GM18502 (cell line): ENCODE measurements at regions not wholly inside any gene's neighbourhood (a gene's known extent, or its start where the extent isn't known, plus 50 kb on each side); places are given as distances from the start of the nearest gene placed in this dataset.
A peak's percentile ranks its signal among the peaks of the same experiment; 100 is the strongest.
"Not testable (repeated sequence)": the region's sequence is repeated elsewhere in the genome, so short reads cannot be mapped to it uniquely, and the experiment has no call there.

Source experiments
- ATAC-seq: cut with Tn5 transposase; IDR thresholded peaks from one replicate; pipeline ENCODE4 v1.9.1; 2021; ENCODE audit warnings: mild to moderate bottlenecking; ENCODE audit not compliant: unreplicated experiment, poor library complexity

DNA sequence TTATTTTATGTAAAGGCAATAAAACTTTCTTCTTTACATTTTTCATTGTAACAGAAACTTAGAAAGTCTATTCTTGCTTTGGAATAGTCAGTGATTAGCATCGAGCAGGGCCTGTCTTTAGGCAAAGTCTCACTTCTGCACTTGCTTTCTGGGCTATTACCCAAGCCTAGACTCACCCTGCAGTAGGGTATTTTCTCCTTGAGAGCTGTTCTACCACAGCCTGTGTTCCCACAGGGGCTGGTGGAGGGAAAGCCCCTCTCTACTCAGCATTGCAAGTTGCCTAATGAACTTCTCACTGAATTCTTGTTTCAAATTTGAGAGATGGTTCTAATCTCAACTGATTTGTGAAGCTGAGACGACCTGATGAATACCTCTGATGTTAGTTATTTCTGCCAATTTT, 111.7 kb upstream of the KLHL14 start:
- ATAC-seq: peak; percentile 97

DNA sequence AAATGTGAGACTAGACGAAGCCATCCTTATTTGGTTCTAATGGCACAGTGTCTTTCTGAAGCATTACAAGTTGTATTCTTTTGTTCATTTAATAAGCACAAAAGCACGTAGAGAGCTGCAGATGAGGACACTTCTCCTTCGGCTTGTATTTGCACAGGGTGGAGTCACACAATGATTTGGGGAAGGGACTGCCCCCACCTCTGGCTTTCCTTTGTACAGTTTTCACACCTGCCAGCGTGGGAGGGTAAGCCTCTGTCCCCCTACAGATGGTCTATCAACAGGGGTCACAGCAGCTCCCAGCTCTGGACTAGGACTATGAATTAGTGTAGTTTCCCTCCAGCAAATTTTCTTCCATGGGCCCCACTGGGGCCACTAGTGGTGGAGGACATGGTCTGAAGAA, 108.2 kb upstream of the KLHL14 start:
- ATAC-seq: no peak

DNA sequence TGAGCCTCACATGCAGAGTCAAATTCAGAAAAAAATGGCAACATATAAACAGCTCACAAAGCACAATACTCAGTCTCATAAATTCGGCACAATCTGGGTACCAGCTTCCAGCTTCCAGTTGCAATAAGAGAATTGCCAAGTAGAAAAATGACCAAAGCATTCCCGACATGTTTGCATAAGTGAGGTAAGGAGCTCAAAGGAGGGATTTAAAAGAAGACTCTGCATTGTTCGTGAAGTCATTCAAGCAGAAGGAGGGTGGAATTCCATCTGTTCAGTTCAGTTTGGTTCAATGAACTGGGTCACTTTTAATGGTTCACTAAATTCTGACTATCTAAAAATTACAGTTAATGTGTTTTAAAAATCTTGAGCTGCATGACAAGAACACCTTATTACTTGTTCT, 106.7 kb upstream of the KLHL14 start:
- no peak for ATAC-seq

DNA sequence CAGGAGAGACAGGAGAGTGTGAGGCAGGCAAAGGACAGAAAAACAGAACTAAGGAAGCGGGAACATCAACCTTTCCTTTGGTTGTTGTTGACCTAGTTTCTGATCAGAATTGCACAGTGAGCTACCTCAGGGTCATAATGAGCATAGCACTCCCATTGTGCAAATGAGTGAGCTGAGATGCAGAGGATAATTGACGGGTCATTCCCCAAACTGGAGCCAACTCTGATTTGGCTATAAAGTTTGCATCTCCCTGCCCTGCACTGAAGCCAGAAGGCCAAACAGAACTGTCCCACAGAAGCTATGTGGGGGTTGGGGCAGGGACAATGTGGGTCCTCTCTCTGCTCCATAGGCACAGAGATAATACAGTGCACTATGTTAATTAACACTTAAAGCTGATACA, 105.6 kb upstream of the KLHL14 start:
- no peak for ATAC-seq

DNA sequence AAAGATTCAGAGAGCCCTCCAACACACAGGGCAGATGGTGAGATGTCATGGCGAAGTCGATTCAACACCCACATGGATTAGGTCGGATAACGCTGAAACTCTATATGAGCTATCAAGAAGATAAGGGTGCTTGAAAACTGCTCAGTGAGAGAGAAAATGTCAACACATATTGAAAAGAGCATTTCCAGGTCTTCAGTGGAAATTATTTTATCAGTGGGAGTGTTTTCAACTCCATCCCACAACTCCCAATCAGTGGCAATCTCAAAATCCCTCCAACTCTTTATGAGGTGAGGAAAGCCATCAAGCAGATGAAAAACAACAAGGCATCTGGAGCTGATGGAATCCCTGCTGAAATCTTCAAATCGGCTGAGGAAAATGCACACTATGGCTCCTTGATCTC, 104.5 kb upstream of the KLHL14 start:
- no peak for ATAC-seq

DNA sequence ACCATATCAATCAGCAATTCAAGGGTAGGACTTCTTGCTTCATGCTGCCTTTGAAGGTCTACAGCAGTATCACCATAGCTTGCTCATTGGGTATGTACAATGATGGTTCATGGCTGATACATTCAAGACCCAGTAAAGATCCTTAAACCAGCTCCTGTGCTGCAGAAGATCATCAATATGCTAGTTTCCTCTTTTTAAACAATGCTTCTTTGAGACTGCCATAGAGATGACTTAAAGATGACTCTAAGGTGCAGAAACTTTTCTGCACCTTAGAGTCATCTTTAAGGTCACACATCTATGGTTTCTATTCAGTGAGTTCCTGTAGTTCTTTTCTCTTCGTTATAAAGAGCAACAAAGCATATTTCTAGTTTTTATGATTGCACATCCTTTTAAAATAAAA, 102.8 kb upstream of the KLHL14 start:
- ATAC-seq: no peak

DNA sequence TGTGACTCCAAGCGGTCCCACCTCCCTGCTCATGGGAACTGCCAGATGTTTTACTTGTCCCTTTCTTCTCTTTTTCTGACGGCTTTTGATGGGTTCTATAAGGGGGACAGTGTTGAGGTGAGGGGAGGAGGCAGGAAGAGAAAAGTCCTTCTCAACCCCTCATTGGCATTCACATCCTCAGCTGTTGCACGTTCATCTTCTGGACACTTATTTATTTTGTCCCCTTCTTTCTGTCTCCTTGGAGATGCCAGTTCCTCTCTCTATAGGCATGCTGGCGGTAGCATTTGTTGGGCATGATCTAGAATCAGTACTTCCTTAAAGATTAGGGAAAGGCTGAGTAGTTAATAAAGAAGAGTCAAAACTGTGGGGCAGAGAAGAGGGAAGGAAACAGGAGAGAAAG, 99.0 kb upstream of the KLHL14 start:
- ATAC-seq: no peak

DNA sequence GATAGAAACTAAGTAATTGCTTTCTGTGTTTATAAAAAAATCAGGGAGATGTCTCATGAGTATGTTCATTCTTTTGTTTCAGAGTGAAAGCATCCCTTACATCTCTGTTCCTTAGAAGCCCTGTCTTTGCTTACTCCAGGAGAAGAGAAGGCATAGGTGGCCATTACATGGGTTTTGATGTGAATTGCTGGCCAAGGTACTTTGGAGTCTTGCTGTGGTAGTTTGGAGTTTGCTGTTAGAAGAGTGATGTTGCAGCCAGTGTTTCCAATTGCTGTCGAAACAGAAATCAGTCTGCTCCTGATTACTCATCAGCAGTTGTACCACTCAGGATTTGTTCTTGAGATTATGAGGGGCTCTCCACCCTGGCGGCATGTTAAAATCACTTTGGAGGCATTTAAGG, 97.8 kb upstream of the KLHL14 start:
- ATAC-seq: no peak

DNA sequence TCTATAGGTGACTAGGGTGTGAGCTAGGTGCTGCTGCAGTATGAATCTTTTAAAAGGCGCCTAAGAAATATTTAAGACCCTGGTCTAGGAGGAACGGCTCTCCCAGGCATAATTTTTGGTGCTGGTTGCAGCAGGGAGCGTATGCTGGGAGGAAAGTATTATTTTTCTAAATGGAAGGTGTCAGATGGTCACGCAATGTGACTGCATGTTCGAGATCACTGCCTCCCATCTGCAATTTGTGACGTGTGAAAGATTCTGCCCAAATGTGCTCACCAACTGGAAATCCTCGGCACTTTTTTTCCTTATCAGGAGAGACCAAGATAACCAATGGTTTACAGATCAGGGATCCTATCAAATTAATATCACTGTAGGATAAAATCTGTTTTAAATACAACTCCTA, 95.6 kb upstream of the KLHL14 start:
- ATAC-seq: no peak

DNA sequence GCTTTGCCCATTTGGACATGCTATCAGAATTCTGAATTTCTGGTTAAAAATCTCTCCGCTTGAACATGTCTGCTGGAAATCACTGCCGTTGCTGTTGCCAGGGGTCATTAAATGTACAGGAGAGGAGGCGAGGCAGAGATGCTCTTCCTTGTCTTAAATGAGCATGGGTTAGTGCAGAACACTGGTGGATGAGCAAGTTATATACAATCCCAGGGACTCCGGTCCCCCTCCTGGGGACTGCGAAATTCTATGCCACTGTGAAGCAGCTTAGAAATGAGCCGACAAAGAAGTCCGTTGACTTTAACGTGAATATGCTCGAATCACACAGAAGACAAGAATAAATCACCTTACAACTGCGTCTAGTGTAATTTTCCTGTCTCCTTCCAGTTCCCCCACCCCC, 95.1 kb upstream of the KLHL14 start:
- ATAC-seq: no peak

DNA sequence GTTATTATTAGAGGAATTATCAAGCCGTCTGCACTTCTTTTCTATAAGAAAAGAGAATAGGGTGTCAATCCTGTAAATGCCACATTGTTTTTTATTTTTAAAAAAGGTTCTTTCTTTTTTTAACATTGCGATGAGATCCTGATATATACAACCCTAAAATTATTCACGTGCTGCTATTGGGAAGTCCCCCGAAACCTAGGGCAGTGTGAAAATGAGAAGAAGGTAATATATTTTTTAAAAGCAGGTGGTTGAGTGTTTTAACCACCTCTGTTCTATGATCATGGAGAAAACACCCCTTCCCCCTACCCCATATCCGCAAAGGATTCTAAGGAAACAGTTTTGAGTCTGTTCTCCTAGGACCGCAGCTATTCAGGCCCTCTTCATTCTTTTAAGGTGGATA, 94.5 kb upstream of the KLHL14 start:
- no peak for ATAC-seq

DNA sequence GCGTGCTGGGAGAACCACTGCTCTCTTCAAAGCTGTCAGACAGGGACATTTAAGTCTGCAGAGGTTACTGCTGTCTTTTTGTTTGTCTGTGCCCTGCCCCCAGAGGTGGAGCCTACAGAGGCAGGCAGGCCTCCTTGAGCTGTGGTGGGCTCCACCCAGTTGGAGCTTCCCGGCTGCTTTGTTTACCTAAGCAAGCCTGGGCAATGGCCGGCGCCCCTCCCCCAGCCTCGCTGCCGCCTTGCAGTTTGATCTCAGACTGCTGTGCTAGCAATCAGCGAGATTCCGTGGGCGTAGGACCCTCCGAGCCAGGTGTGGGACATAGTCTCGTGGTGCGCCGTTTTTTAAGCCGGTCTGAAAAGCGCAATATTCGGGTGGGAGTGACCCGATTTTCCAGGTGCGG, 89.2 kb upstream of the KLHL14 start:
- not testable (repeated sequence) for ATAC-seq

DNA sequence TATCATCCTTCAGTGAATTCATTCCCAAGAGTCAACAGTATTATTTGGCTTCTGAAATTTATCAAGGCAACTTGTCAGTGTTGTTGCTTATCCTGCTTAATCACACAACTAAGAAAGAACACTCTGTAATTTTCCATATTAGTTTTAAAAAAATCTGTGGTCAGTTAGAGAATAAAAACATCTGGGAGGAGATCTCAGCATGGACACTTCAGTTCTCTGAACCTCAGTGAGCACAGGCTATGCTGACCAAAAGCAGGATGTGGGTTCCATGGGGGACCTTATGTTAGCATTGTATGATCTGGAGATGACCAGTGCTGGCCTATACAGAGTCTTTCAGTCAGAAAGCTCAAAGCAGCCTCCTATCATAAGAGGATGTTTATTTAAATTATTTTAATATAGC, 79.1 kb upstream of the KLHL14 start:
- no peak for ATAC-seq

DNA sequence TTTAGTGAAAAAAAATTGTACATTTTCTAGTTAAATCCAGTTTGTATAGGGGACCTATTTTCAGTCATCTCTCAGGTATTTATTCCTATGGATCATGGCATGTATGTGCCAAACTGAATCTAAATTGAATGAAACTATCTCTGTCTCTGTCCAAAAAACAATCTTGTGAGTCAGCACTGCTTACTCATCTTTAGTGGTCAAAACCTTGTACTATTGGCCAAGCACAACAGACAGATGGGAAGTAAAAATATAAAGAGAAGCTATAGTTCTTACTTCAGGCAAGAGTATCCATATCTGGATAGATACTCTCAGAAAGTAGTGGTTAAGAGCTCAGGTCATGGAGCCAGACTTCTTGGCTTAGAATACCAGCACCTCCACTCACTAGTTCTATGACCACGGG, 76.0 kb upstream of the KLHL14 start:
- ATAC-seq: no peak

DNA sequence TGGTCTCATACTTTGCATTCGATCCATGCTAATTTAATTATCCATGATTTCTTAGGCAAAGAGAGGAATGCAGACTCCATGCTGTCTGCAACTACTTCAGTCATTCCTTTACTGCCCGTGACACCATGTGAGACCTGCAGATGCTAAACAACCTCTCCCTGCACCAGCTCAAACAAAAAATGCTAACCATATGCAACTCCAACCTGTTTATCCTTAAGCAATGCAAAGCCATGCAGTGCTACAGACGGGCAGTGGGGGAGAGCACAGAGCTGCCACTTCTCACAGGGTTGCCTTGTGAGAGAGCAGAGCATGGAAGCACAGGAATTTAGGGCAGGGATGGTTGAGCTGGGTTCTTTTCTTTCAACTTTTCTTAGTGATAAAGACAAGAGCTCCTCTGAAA, 74.9 kb upstream of the KLHL14 start:
- ATAC-seq: no peak

DNA sequence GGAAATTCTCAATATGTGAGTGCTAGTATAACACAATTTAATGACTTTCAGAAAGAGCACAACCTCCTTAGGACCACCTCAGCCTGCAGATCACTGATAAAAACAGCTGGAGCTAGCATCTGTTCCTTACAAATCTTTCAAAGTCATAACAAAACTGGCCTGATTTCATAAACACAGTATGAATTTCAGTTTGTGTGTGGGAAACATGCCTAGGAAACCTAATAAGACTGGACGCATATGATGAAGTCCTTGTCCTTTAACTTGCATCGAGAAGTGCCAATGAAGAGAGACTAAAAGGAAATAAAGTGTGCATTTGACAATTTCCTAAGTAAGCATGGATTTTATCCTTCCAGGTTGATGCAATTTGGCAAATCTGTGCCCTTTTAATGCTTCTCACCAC, 74.1 kb upstream of the KLHL14 start:
- no peak for ATAC-seq

DNA sequence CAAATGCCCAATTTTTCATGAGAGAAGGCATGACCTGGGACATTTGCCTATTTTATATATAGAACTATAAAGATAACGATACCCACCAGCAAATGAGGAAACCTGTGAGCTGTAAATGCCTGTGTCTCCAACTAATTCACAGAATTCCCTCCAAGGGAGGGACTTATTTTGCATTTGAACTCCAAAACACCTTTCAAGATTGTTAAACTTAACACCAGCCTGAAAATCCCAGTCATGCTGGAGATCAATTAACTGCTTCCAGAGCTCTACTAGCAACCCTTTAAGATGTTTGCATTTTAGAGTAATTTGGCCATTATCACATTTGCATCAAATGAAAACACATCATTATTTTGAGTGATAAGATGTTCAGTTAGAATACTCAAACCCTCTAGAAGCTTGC, 68.1 kb upstream of the KLHL14 start:
- ATAC-seq: no peak

DNA sequence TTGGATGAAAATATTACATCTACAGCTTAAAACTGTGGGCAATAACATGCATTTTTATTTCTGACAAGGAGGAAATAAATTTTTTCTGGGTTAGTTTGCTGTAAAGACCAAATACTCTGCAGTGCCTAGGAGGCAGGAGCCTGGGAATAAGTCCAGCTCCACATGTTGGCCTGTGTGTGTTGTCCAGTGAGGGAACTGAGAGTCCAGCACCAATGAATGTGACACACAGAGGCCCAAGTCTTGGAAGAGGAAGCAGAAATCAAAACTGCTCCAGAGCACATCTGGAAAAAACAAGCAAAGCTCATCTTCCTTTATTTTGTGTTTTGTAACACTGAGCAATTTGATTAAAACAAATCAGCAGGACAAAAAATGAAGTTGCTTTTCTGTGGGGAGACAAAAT, 63.1 kb upstream of the KLHL14 start:
- ATAC-seq: no peak

DNA sequence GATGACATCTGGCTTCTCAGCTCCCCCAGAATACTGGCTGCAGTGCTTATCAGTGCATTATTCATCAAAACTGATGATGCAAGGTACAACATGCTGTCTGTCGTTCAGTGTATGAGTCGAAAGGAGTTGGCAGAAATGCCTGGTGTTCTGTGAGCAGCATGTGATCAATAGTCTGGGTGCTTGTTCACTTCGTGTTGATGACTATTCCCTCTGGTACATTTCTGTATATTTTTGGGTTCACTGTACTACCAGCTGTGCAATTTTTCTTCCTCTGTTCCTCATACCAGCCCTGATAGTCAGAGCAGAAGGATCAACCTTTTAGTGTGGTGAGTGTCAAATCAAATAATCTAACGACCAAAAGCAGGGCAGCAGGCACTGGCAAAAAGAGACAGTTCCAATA, 59.0 kb upstream of the KLHL14 start:
- no peak for ATAC-seq

DNA sequence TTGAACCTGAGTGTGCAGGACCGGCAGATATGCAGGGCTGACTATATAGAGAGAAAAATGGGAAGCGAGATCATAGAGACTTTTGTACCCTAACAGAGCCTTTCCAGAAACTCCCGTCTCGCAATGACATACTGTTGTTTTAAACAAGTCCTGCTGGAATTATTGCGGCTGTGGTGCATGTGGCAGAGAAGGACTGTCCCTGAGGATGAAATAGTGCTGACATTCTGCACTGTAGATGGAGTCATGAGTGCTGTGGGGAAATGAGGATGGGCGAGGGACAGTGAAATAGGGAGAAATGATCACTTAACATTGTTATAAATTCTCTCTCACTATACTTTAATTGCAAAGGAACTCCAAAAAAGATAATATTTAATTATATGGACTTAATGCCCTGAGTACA, 50.4 kb upstream of the KLHL14 start:
- no peak for ATAC-seq
